ENCODE measurements at regions not wholly inside any gene's neighbourhood (a gene's known extent, or its start where the extent isn't known, plus 50 kb on each side); places are given as distances from the start of the nearest gene placed in this dataset.

DNA sequence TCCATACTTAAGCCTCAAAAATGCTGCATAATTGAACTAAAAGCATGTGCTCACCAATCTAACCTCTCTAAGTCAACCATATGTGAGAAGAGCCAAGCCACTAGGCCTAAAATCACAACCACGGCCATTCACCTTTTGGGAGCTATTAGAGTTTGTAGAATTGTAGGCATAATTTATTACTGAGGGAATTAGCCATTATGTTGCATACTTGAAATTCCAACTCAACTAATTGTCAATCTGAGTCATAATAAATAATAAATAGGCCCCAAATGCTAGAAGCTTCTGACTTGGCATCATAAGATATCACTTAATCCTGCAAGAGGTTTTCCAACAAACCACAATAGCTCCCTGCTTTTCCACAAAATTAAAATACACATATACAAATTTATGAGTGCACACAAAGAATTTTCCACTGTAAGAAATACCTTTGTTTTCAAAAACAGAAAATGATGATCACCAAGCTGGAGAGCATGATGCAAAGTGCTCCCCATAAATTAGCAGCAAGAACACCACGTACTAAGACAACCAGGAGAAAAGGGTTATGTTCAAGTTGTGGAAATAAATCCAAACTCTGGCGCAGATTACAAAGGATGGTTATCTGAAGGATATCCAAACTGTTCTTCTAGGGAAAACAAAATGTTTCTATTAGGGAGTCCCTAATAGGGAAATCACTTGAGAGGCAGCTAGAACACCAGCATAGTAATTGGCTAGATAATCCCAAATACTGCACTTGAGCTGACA is 250.0 kb upstream of the SLC30A5 start:
- TF ChIP-seq POLR2AphosphoS5 (IDR thresholded peaks at IDR 0.05; ENCODE audit: low read depth, low read length) (no peak), REST (IDR thresholded peaks at IDR 0.05; ENCODE audit: insufficient read depth in 1 of 2, low read depth in 2 of 2, low read length in 2 of 2) (no peak)

Measured in PFSK-1 (cell line).